CD4-positive, alpha-beta T cell treated with Interleukin-10 for 1 hour (primary cell): ENCODE measurements at regions not wholly inside any gene's neighbourhood (a gene's known extent, or its start where the extent isn't known, plus 50 kb on each side); places are given as distances from the start of the nearest gene placed in this dataset.

Experiments
- DNase-seq: peaks from one replicate; pipeline ENCODE4 v3.0.0-alpha.2; 2020

GRCh38 chr3:124653797-124654469, 76.3 kb upstream of the UMPS start:
- DNase-seq: no peak

GRCh38 chr3:124654470-124654845, 75.8 kb upstream of the UMPS start:
- DNase-seq: no peak

GRCh38 chr3:124656531-124656930, 73.7 kb upstream of the UMPS start:
- DNase-seq: no peak

- no peak for DNase-seq
Measured at GRCh38 chr3:124657138-124657537, 73.1 kb upstream of the UMPS start.

GRCh38 chr3:124658270-124658669, 72.0 kb upstream of the UMPS start:
- DNase-seq: no peak

GRCh38 chr3:124659175-124659574, 71.1 kb upstream of the UMPS start:
- DNase-seq: no peak

- no peak for DNase-seq
Measured at GRCh38 chr3:124660599-124660998, 69.7 kb upstream of the UMPS start.

GRCh38 chr3:124663690-124664089, 66.6 kb upstream of the UMPS start:
- DNase-seq: no peak

GRCh38 chr3:124664804-124665203, 65.4 kb upstream of the UMPS start:
- no peak for DNase-seq

- no peak for DNase-seq
Measured at GRCh38 chr3:124666067-124666466, 64.2 kb upstream of the UMPS start.

GRCh38 chr3:124669470-124669869, 60.8 kb upstream of the UMPS start:
- DNase-seq: no peak

- peak; percentile 53 for DNase-seq
Measured at GRCh38 chr3:124671106-124671505, 59.1 kb upstream of the UMPS start.

GRCh38 chr3:124674336-124674735, 55.9 kb upstream of the UMPS start:
- DNase-seq: no peak

GRCh38 chr3:124676236-124676635, 54.0 kb upstream of the UMPS start:
- DNase-seq: no peak

GRCh38 chr3:124679048-124679638, 51.1 kb upstream of the UMPS start:
- no peak for DNase-seq
